ENCODE measurements at regions not wholly inside any gene's neighbourhood (a gene's known extent, or its start where the extent isn't known, plus 50 kb on each side); places are given as distances from the start of the nearest gene placed in this dataset.

DNA sequence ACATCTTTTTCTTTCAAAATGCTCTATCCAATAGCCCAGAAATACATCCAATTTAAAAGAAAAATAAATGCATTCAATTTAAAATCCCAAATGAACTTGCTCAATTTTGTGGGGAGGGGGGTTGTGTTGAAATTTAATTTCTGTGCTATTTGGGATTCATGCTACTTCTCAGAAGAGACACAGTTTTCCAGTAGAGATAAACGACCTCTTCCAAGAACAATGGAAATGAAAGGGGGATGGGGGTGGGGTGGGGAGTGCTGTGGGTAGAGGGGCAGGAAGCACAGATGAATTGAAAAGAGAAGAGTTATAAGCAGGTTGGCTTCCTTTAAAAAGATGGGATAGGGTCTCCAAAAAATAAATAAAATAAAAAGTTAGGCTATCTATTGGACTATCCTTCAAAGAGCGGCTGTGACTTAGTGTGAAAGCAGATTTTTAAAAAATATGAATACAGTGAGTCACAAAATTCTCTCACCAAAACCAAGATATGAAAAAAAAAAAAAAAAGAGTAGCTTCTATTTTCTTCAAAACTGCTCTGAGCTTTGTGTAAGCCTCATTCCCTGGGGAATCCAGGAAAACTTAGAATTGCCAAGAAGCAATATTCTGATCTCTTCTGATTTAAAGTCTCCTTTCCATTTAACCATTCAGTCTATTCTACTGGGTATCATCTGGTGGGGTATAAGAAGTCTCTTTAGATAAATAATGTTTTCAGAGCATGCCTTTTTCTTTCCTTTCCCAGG lies 324.3 kb downstream of the PTTG2 start:
- H3K4me3 ChIP-seq, result no peak overlapping the region
- H3K9me1 ChIP-seq (ENCODE audit: control insufficient read depth, insufficient read depth, low read length), result no peaks in the 10 kb centered on the region
- 23% methylated on average over 2 of the region's 2 CpGs for WGBS (ENCODE audit: insufficient coverage, low coverage, missing lambda C conversion rate)
- H2AFZ ChIP-seq (ENCODE audit: low read depth, low read length), result peak overlapping the region; percentile 81
- no peak overlapping the region for H3K27ac ChIP-seq (ENCODE audit: extremely low read depth, low read depth, low read length)
- no peak overlapping the region for H3K4me2 ChIP-seq (ENCODE audit: insufficient read depth, low read length)
- TF ChIP-seq TRIM25 (IDR thresholded peaks at IDR 0.05; ENCODE audit: borderline replicate concordance), result no peak
- no peak for TF ChIP-seq SMARCA4 (IDR thresholded peaks at IDR 0.05)
- TF ChIP-seq EP300 (IDR thresholded peaks at IDR 0.05; ENCODE audit: low read length), result peak; percentile 57; the same call in 1 of the 2 replicates
- peak; percentile 66 for TF ChIP-seq SOX6 (IDR thresholded peaks at IDR 0.05)
- no peak for TF ChIP-seq GABPB1 (CRISPR knock-in tag; IDR thresholded peaks at IDR 0.05)
- 0 out of 2 replicates have a peak, but pooled peaks have one; percentile 25 for TF ChIP-seq DPF2 (IDR thresholded peaks at IDR 0.05)
- TF ChIP-seq STAT5A (IDR thresholded peaks at IDR 0.05; ENCODE audit: borderline replicate concordance, low read length), result peak; percentile 31; the same call in 1 of the 2 replicates
- no peak for TF ChIP-seq NCOA6 (IDR thresholded peaks at IDR 0.05)
- TF ChIP-seq RBM25 (IDR thresholded peaks at IDR 0.05; ENCODE audit: low read depth, low read length, severe bottlenecking), result no peak
- no peak for TF ChIP-seq CBX2 (IDR thresholded peaks at IDR 0.05; ENCODE audit: insufficient read depth, low read length, poor library complexity, severe bottlenecking)
- TF ChIP-seq EP400 (IDR thresholded peaks at IDR 0.05), result 0 out of 2 replicates have a peak, but pooled peaks have one; percentile 13
- TF ChIP-seq RFX5 (IDR thresholded peaks at IDR 0.05; ENCODE audit: low read depth, low read length), result no peak
- H3K27me3 ChIP-seq (ENCODE audit: control insufficient read depth in 2 of 2, insufficient read depth in 2 of 2, low read length in 2 of 2), result no peaks in the 10 kb centered on the region
- H3K79me2 ChIP-seq (ENCODE audit: control insufficient read depth, insufficient read depth, low read length), result no peaks in the 10 kb centered on the region
- ChIA-PET CTCF (ENCODE audit: low intra/inter-chr PET ratio) (no interaction called here), POLR2A (interaction anchor here (0.7 to 1.2 kb wide), 2 partner anchors 27 to 41 kb away, joined by 4 read pairs; no protein-coding TSS in a partner anchor)
- ATAC-seq (peak; percentile 39; the same call in 2 of the 3 replicates), DNase-seq (ENCODE audit: extremely low read depth in 1 of 4, low spot score in 3 of 4) (peak in 2 of 4 experiments; percentile 42 to 69), FAIRE-seq (peak; percentile 32)
- intact Hi-C loops (cut with micrococcal nuclease), result no loop called here
- H3K4me1 ChIP-seq (replicated peaks in 1 of 2; ENCODE audit: control insufficient read depth in 2 of 2, insufficient read depth in 2 of 2, low read length in 2 of 2), result peaks cover 15 to 28% of the 10 kb centered on the region in 2 experiments; a peak in 4 of 5 replicates
- BruUV-seq (replicated peaks), result no TSS peak
- in situ Hi-C loops (cut with MboI), result no loop called here
- no peak overlapping the region for H3K9ac ChIP-seq (ENCODE audit: insufficient read depth in 1 of 2, low read depth in 2 of 2, low read length in 2 of 2)
- H3K9me3 ChIP-seq (replicated peaks; ENCODE audit: control insufficient read depth, insufficient read depth, low read depth, low read length), result no peaks in the 10 kb centered on the region
- no peaks in the 10 kb centered on the region for H4K20me1 ChIP-seq (replicated peaks; ENCODE audit: control insufficient read depth, insufficient read depth, low read length)
- no peaks in the 10 kb centered on the region for H3K36me3 ChIP-seq (ENCODE audit: control insufficient read depth, insufficient read depth, low read length)

Data from K562 (cell line).